Right renal cortex interstitium (tissue), 3 donors: ENCODE measurements at regions not wholly inside any gene's neighbourhood (a gene's known extent, or its start where the extent isn't known, plus 50 kb on each side); places are given as distances from the start of the nearest gene placed in this dataset.
A peak's percentile ranks its signal among the peaks of the same experiment; 100 is the strongest.

ENCODE experiments used
- DNase-seq, 3 donors: peaks; one replicate each; pipeline ENCODE4 v3.0.0-alpha.2; 2013; ENCODE audit warnings: low read depth in 3 of 3, low spot score in 2 of 3

DNA sequence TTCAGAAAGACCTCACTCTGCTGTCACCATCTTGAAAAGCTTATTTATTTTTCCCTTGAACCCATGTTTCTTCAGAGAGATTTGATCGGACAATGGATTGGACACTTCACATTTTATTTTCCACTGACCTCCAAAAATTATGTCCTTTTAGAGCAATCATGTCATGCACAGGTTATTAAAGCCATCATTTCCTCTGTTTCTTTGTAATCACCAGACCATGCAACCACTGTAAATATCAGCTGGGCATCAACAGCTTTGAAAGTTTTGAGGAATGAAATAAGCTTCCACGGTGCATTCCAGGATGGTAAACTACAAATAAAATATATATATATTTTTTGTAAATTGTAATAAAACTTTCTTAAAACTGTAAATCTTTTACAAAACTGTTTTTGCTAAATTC, 144.1 kb upstream of the ADAMTS5 start:
- no peak for DNase-seq

- DNase-seq = no peak
These were observed 141.8 kb upstream of the ADAMTS5 start for GRCh38 chr21:27108701-27109100.

- DNase-seq = no peak
These were observed 141.3 kb upstream of the ADAMTS5 start for GRCh38 chr21:27108228-27108627.

- DNase-seq = peak; percentile 41 to 62 (median 52)
These were observed 138.1 kb upstream of the ADAMTS5 start for GRCh38 chr21:27104846-27105431.

GRCh38 chr21:27103768-27104167, 136.9 kb upstream of the ADAMTS5 start:
- no peak for DNase-seq

GRCh38 chr21:27101523-27101922, 134.6 kb upstream of the ADAMTS5 start:
- no peak for DNase-seq

- no peak for DNase-seq
These were observed 127.5 kb upstream of the ADAMTS5 start for GRCh38 chr21:27094184-27094948.

DNA sequence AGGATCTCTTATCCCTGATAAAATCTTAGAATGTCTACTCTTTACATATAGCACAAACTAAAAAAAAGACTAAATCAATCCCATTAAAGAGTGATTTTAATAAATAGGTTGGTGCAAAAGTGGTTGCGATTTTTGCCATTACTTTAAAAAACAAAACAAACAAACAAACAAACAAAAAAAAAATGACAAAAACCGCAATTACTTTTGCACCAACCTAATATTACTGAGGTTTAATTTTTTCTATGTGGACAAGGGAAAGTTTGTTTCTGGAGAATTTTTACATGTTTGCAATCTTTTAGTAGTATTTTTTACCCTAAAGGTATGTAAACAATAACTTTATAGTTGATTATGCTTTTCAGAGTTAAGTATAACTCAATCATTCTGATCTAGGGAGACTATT, 119.7 kb upstream of the ADAMTS5 start:
- no peak for DNase-seq

- no peak for DNase-seq
These were observed 119.3 kb upstream of the ADAMTS5 start for GRCh38 chr21:27086186-27086585.

GRCh38 chr21:27085387-27085786, 118.5 kb upstream of the ADAMTS5 start:
- no peak for DNase-seq

GRCh38 chr21:27083144-27083543, 116.3 kb upstream of the ADAMTS5 start:
- DNase-seq = no peak

- no peak for DNase-seq
These were observed 115.6 kb upstream of the ADAMTS5 start for GRCh38 chr21:27082431-27083010.

DNA sequence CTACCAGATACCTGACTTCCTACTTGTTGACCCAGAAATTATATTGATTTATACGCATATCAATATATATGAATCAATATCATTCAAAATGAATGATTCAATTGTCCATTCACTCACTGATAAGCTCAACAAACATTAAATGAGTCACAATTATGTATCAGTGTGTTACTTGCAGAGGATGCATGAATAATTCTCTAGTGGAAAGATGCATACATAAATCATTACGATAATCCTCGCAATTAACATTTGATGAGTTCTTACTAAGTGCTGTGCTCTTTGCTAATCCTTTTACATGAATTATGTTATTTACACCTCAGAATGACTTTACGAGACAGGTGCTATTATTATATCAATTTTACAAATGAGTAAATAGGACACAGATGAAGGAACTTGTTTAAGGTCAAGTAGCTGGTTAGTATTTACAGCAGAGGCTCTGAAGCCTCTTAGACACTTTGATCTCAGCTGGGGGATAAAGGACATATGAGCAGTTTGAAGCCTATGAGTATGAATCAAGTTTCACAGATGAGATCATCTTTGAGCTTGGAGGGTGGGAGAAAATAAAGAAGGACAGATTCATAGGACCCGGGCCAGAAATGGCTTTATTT, 112.8 kb upstream of the ADAMTS5 start:
- no peak for DNase-seq

DNA sequence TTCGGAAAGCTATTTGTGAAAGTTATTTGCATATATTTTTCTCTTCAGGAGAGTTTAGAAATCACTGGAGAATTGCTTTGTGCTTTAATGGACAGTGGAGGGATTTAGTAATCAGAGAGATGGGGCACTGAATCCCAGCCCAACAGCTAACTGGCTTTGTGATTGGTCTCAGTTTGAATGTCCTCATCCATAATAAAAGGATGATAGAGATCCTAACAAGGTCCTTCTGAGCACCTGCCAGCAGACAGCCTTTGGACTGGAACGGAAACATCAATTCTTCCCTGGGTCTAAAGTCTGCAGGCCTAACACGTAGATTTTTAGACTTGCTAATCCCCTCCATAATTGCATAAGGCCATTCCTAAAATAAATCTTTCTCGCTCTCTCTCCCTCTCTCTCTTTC, 112.0 kb upstream of the ADAMTS5 start:
- no peak for DNase-seq

DNA sequence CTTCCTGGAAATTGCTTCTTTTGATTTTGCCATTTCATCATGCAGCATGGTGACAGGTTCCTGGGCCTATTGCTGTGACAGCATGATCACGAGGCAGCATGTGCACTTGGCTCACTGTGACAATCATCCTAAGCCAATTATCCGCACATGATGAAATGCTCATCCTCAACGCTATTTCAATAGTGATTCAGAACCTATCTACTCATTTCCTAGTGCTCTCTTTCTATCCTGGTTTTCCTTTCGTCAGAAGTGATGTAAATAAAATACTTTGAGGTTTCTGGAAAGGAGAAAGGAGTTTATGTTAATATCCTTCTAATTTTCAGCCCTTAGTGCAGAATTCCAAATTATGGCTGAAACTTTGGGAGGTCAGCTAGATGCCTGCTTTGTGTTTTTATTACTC, 110.6 kb upstream of the ADAMTS5 start:
- no peak for DNase-seq

DNA sequence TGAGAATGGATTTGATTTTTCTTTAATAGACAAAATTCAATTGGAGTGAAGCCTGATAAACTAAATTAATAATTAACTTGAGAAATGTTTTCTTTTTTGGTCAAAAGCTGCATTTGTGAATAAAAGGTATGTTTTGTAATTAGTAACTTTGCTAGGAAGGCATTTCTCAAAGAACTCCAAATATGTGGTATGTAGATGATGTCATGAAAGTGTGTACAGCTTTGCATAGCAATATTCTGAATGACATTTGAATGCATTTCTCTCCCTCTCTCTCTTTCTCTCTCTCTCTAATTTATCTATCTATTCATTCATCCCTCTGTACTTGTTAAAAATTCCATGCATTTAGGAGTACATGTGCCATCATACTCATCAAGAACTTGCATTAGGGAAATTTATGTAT, 109.1 kb upstream of the ADAMTS5 start:
- no peak for DNase-seq

DNA sequence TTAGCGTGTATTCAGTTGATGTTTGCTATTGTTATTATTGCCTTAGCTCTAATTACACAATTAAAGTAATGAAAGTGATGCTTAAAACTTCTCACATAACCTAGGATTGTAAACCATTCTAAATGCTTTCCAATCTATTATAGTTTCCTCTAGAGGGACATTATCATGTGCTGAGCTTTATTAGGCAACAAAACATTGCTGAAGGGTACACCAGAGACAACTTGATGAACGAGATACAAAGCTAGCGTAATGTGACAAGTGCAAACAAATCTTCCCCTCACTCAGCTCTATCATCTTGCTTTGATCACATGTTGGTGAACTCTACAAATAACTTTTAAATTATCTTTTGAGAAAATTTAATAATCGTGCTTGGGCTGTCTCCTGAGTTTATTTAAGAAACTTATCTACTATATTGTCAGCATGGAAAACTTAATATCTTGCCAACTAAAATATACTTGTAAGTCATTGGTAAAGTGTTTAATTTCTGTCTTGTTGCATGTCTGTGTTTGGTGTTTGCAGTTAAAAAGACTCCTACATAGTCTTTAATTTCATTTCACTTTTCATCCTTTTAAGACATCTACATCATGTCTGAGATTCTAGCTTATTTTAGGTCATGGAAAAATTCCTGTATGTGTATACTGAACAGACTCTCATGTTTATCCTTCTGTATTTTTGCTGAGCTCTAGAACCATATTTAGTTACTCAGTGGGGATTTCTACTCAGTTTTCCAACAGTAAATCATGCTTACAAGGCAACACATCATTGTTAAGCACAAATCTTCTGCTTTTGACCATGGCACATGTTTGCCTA, 104.2 kb upstream of the ADAMTS5 start:
- DNase-seq = no peak

DNA sequence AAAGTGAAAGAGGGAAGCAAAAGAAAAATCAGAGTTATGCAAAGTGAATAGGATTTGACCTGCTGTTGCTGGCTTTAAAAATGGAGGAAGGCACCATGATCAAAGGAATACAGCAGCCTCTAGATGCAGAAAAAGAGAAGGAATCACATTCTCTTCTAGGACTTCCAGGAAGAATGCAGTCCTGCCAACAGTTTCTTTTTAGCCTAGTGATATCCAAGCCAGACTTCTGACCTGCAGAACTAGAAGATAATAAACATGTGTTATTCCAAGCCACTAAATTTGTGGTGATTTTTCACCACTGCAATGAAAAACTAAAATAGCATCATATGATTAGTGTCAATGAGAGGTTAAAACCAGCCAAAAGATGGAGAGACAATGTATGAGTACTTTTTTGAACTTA, 101.9 kb upstream of the ADAMTS5 start:
- no peak for DNase-seq

GRCh38 chr21:27067226-27067625, 100.3 kb upstream of the ADAMTS5 start:
- DNase-seq = no peak

DNA sequence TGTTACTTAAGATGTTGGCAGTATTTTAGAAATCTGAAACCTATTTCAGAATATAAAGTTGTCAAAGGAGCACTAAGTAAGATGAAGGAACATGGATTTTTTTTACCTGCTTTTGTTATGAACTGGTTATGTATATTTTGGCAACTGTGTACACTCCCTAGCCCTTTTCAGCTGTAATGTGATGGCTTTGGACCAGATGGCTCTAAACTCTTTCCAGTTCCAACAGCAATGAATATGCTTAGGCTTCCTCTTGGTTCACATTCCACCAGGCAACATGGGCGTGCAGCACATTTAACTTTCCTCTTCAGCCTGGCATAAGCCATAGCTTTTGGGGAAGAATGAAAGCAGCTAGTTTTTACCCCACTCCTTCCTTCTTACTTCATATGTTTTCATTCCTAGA, 95.6 kb upstream of the ADAMTS5 start:
- no peak for DNase-seq

DNA sequence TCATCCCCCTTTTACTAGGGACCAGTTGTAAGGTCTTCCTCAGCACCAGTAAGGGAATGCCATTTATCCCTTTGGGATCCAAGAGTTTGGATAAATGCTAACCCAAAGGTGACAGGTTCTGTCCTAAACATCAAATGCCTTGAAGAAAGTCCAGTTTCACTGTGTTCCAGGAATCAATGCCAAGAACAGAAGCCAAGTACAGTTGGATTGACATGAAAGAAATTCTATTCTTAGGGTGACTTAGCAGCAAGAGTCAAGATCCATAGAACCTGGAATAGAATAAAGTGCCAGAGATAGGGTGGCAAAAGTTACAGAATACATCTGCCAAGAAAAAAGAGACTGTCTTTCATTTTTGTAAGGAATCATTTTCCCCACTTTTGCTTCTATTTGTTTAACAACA, 94.9 kb upstream of the ADAMTS5 start:
- DNase-seq = no peak
